ENCODE measurements at regions not wholly inside any gene's neighbourhood (a gene's known extent, or its start where the extent isn't known, plus 50 kb on each side); places are given as distances from the start of the nearest gene placed in this dataset.

- TF ChIP-seq CTCF (IDR thresholded peaks at IDR 0.05) (no peak), EP300 (IDR thresholded peaks at IDR 0.05; ENCODE audit: low read depth) (no peak), POLR2A (IDR thresholded peaks at IDR 0.05) (no peak)
These were observed 125.2 kb downstream of the TMCO5A start for GRCh38 chr15:38059665-38060064.

Measured in transverse colon (tissue), 3 donors.